Renal cortex interstitium (tissue), 11 donors: ENCODE measurements at regions not wholly inside any gene's neighbourhood (a gene's known extent, or its start where the extent isn't known, plus 50 kb on each side); places are given as distances from the start of the nearest gene placed in this dataset.
"Not testable (repeated sequence)": the region's sequence is repeated elsewhere in the genome, so short reads cannot be mapped to it uniquely, and the experiment has no call there.

Experiments used
- DNase-seq, 11 donors: peaks; one replicate each; pipeline ENCODE4 v3.0.0-alpha.2; 2013; ENCODE audit warnings: low read depth in 9 of 11, low spot score in 4 of 11; ENCODE audit errors: extremely low read depth in 1 of 11

DNA sequence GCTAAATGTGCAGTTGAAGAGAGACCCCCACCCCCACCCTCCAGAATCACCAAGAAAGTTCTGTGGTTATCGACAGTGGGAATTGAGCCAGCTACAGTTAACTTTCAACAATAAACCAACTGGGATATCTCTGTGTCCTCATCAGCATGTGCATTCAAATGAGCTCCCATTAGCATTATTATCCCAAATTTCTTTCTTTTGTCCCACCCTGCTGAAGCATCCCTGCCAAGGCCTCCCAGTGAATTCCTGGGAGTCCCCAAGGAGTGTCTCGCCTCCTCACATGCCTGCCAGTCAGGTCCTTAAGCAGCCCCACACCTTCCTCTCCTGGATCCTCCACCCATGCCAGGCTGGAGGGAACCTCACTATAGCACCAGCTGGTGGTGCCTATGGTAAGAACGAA lies 422.1 kb upstream of the HNRNPA3 start:
- DNase-seq = no peak

DNA sequence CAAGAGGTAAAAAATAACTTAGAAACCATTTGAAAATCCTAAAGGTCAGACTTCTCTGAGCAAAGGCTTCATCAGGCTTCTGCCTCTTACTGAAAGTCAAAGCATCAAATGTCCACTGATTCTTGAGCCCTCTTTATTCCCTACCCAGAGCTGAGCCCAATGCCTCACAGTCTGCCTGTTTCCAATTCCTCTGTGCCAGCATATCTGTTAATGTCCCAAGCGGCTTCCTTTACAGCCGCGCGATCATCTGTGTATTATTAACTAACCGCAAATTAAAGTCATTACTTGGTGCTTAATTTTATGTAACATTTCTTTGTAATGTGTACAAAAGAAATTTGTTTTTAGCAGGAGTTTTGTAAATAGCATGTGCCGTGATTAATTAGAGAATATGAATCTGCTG lies 418.8 kb upstream of the HNRNPA3 start:
- no peak for DNase-seq

DNA sequence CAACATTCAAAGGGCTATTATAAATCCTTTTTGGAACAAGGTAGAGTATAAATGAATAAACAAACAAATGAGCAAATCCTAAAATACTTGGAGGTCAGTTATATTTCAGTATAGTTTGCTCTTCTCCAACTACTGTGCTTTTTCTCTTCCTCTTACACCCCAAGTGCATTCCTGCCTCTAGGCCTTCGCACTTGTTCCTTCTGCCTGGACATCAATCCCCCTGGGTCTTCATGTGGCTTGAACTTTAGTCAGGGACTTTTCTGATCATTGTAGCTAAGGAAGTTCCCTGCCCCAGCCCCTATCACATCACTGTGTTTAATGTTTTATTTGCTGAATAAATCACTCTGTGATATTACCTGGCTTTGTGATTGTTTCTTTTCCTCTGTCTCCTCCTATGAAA lies 418.2 kb upstream of the HNRNPA3 start:
- DNase-seq = no peak

DNA sequence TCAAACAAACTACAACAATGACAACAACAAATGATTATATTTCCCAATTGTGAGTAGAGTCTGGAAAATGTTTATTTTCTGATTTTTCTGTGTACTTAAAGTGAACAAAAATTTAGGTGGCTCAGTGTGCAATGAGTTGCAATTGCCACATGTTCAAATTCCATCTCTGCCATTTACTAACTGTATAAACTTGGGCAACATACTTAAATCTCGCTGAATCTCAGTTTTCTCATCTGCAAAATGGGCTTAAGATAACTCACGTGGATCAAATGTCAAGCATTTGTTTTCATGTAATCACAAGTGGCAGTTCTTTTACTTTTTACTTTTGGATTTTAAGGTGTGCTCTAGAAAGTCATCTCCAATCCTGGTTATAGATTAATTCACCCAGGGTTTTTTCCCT lies 416.8 kb upstream of the HNRNPA3 start:
- DNase-seq = no peak

DNA sequence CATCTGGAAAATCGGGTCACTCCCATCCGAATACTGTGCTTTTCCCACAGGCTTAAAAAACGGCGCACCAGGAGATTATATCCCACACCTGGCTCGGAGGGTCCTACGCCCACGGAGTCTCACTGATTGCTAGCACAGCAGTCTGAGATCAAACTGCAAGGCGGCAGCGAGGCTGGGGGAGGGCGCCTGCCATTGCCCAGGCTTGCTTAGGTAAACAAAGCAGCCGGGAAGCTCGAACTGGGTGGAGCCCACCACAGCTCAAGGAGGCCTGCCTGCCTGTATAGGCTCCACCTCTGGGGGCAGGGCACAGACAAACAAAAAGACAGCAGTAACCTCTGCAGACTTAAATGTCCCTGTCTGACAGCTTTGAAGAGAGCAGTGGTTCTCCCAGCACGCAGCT lies 415.9 kb upstream of the HNRNPA3 start:
- DNase-seq = not testable (repeated sequence)

DNA sequence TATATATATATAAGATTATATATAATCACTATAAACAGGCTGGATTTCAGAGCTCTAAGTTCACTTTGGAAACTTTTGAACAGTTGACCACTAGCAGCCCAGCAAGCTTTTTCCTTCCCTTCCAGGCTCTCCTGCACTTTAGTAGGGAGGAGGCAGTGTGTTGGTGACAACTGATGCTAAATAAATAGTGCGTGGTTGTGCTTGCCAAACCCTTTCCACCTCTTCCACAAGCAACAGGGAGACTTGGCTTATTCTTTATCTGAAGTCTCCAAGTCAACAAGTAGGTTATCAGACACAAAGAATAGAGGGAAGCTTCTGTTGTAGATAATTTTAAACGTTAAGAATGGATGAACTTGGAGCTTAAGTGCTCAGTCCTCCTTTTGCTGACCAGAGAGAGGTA lies 408.2 kb upstream of the HNRNPA3 start:
- DNase-seq = no peak

DNA sequence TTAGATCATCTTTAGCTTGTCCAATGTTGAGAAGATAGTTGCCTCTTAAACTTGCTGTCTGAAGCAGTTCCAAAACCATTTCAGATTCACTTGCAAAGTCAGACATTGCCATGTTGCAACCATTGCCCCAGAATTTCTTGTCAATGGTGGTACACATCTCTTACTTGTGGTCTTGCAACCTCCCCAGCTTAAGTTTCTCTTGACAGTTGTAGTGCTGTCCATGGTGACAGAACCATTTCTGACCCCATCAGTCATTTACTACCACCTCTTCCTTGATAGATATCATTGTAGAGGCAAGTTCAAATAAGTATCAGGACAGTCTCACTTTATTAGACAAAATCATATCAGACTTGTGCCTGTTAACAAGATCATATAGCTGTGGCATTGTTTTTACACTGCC lies 407.2 kb upstream of the HNRNPA3 start:
- DNase-seq = no peak

DNA sequence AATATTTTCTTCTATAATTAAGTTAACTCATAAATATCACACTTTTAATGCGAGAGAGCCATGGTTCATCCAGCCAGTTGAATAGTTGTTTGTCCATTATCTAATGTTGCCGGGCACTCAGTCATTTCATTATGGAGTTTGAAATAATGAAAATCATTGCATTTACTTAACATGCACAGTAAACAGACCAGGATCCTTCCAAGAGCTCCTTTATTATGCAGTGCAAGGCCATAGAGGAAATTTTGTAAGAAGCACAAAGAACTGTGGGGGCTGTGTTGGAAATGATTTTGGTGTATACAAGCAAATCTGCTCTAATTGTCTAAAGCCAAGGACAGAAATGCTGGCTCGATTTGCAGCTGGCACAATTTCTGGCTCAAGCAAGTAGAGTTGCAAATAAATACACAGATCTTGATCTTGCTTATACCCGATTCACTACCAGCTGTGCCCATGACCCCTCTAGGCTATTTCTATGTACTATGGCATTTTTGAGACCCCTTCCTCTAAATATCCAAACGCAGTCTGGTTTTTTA lies 400.3 kb upstream of the HNRNPA3 start:
- no peak for DNase-seq

DNA sequence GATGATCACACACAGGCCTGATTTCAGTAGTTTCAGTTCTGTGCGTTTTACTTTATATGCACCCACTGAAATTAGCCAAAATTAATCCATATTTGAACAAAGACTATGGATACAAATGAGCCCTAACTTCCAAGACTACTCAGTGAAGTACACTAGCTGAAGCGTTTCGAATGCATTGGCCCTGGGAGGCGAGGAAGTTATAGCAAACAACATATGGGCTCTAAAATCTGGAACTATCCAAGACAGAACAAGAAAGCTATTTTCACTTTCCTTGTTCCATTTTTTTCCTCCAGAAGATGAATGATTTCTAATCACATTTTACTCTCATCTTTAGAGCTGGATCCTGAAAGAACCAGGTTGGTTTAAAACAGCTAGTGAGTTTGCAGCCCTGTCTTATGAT lies 399.4 kb upstream of the HNRNPA3 start:
- DNase-seq = no peak

DNA sequence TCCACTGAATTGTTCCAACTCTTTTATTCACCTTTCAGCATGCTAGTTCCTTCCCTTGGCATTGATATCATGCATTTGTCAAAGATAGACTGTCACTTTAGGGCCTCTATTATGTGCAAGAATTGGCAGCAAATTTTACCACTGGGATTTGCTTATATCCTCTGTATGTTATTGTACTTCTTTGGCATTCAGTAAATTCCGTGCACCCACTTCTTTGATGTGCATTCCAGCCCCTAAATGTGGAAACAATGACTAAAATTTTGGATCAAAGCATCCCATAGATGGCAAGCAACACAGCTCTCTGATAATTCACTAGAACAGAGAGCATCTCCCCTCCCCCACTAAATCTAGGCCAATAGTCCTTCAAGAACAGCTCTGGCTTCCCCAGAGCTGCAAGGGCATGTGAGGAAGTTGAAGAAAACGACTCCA lies 399.0 kb upstream of the HNRNPA3 start:
- DNase-seq = no peak

DNA sequence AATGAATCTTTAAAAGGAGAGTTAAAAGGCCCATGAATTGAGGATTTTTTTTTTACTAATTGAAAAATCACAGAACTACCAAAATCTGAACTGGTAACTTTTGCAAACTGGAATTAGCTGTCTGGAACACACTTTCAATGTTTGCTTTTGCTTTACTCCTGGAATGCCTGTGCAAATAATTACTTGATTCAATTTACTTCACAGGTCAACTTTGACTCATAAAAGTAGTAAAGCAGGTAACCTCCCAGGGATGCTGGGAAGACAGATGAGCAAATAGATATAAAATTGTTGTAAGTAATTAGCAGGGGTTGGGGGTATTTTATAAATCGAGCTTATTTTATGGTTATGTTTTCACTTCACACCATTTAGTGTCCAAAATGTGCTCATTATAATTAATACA lies 398.3 kb upstream of the HNRNPA3 start:
- no peak for DNase-seq

DNA sequence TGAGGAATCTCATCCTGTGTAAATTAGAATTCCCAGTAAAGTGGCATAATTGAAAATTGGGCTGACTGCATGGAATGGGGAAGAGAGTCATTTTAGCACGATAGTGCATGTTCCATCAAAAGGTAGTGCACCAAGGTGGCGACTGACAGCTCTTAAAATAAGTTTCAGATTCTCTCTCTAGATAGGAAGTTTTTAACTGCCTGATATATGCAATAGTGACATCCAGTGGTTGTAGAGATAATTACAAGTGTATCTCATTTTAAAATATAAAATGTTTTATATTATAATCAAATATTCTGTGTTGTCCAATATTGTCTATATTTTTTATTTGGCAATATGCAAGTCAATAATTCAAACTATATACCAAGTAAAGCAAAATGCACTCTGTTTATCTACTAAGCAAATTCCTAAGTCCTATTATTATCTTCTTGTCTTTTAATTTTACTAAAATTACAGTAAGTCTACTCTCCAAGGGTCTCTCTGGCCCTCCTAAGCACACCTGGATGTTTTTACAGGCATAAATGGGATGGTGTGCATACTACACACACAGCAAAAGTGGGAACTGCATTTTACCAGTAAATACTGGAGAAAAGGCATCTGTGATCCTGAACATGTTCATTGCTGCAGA lies 397.7 kb upstream of the HNRNPA3 start:
- peak in 1 of 11 donors; percentile 30 for DNase-seq

DNA sequence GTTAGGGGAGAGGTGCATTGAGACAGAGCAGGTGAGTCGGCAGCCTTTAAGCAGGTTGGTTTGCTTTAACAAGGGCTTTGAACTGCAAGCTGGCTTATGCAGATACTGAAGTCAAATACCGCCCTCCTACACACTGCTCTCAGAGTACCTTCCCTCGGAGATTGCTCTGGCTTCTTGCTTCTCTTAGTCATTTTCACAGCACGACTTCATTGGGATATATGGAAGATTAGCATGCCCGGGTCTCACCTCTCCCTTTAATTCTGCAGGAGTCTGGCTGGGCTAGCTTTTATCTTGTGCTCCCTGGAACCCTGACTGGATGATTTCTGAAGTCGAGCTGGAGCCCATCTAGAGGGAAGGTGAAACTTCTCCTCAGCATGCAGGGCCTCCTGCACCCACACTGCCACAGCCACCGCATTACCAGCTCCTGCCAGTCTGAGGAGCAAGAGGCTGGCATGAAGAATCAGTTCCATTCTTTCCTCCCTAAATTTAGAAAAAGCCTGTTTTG lies 395.5 kb upstream of the HNRNPA3 start:
- no peak for DNase-seq

DNA sequence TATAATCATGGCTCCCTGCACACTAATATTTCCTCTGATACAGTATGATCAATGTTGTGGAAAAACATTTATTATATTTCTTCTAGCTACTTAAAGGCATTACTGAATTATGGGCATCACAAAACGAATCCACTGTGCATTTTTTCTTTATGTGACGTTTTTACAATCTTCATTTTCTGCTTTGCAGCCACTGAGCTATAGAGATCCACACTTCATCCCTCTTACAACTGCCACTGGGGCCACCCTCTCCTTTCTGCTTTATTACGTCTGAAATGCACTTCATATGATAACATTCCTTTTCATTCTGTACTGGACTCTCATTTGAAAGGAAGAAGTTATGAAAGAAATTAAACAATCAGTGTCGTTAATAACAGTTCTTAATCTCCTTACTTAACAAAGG lies 394.5 kb upstream of the HNRNPA3 start:
- no peak for DNase-seq

DNA sequence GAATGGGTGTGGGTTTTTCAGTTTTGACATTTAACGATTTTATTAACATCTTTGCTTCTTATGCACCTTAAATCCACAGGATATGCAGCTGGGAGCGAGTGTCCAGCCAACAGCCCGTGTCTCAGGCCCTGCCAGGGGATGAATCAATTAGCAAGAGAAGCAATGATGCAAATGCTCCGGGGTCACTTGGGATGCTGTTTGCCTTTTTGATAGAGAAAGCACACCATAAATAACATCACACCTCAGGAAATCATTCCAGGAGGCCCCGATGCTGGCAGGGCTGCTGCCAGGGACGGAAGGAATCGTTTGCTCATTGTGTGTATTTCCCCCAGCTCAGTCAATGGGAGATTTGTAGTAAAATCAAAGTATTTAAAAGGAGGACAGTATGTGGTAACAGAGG lies 394.0 kb upstream of the HNRNPA3 start:
- DNase-seq = no peak

DNA sequence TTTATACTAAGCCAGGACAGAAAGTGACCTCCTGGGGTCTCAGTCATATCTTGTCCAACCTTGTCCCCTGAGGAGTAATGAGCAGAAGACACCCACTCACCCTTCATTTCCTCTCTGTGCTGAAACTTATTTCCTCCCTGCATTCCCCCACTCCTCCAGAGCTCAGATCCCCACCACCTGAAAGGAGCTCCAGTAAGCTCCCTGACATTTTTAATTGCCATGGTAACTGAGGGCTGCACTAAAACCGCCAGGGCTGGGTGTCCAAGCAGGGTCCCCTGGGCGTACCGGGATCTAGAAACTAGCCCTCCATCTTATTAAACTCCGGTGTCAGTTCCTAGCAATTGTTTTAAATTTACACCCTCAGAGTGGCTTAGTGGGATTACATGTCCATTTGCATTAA lies 393.3 kb upstream of the HNRNPA3 start:
- DNase-seq = no peak

DNA sequence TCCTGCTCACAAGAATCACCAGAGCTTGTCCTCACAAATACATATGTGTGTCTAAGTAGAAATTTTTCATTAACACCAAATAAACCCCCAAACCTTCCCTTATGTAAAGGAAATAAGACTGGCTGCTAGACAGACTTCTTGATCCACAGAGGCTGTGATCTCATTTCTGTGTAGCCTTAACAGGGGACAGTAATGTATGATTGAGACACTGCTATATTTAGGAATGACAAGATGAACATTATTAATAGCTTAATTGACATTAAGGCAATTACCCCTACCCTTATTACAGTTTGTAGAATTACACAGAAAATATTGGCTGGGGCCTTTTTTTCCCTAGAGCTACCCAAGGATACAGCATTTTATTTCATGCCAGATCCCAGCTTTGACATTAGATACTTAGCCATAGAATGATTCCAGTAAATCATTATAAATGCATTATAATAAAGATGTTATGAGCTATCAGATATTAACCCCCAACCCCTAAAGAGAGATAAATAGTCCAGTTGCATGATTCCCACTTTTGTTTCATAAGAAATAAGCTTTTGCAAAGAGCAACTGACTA lies 392.1 kb upstream of the HNRNPA3 start:
- DNase-seq = no peak

DNA sequence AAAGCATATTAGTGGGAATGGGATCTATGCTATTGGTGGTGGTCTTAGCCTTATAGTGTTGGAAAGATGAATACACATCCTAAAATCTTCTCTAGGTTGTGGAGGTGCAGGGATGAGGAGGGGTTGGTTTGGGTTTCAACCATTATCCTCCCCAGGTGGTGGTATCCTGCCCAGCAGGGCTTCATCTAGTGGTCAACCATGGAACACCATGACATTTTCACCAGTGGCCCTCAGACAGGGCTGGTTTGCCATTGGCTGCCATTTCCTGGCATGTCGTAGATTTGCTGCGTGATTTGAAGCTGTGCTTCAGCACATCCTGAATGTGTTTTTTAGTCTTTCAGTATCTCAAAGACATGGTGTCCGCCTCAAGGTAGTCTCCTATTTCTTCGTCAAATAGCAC lies 391.2 kb upstream of the HNRNPA3 start:
- DNase-seq = no peak

DNA sequence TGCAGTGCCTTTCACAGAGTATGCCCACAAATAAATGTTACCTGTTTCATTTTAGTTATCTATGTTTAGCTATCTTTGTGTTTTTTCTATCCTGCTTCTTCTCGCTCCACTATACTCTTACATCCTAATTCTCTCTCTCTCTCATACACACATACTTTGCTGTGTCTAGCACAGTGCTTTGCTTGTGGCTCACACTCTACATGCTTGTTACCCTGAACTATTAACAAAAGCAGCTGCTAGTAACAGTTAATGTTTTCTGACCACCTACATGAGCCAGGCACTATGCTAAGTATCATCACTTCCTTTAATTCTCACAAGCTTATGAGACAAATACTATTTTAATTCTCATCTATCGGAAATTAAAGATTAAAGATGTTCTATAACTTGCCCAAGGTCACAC lies 390.5 kb upstream of the HNRNPA3 start:
- DNase-seq = no peak

DNA sequence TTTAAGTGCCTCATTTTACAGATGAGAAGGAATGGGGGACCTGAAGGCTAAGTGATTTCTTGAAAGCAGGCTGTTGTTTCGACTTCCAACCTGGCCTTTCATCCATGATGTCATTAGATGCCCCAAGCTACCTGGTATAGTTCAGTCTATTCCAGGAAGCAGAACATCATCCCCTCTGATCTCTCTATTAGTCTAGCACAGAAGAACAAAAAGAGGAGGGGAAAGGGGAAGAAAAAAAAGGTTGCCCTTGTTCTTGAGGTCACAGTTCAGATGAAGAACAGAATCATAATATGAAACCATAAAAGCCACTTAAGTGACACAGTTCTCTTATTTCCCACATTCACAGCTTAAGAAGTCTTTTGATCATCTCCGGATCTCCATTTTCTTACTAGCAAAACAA lies 386.2 kb upstream of the HNRNPA3 start:
- no peak for DNase-seq
